Tibial nerve (tissue), 4 donors: ENCODE measurements at regions not wholly inside any gene's neighbourhood (a gene's known extent, or its start where the extent isn't known, plus 50 kb on each side); places are given as distances from the start of the nearest gene placed in this dataset.

Experiments used
- DNase-seq, 2 donors: peaks; one replicate each; pipeline ENCODE4 v3.0.0-alpha.2; 2019; ENCODE audit warnings: low spot score in 2 of 2
- H3K27ac ChIP-seq, 4 donors: fragments of 200-600 bp; sonication (generic) in 3 of 4; one replicate each; pipeline ENCODE4 v1.5.1; 2017 to 2019; ENCODE audit warnings: mild to moderate bottlenecking in 1 of 4
- H3K27me3 ChIP-seq, 2 donors: fragments of 200-600 bp; sonication (generic) in 1 of 2; one replicate each; pipeline versions ENCODE4 v1.5.1 to v1.6.0; 2017 to 2019
- H3K36me3 ChIP-seq, 3 donors: fragments of 200-600 bp; sonication (generic); one replicate each; pipeline ENCODE4 v1.5.1; 2018 to 2019
- H3K4me1 ChIP-seq, 4 donors: fragments of 200-600 bp; sonication (generic) in 3 of 4; one replicate each; pipeline ENCODE4 v1.5.1; 2017 to 2019
- H3K4me3 ChIP-seq, 4 donors: fragments of 200-600 bp; sonication (generic) in 3 of 4; one replicate each; pipeline ENCODE4 v1.5.1; 2017 to 2019; ENCODE audit warnings: mild to moderate bottlenecking in 1 of 4, moderate library complexity in 1 of 4
- H3K9me3 ChIP-seq, 4 donors: fragments of 200-600 bp; sonication (generic) in 3 of 4; one replicate each; pipeline ENCODE4 v1.5.1; 2017 to 2019
- CTCF ChIP-seq, 5 experiments: fragments of 200-600 bp in 3 of 5; fragments of 450-650 bp in 2 of 5; sonication (generic) in 3 of 5; IDR thresholded peaks; one replicate each; pipeline ENCODE4 v1.5.1; 2016 to 2019; ENCODE audit warnings: antibody characterized with exemption in 5 of 5, mild to moderate bottlenecking in 3 of 5, moderate library complexity in 2 of 5
- EP300 ChIP-seq, 2 donors: sonication (generic); formaldehyde crosslinking; IDR thresholded peaks; one replicate each; pipeline ENCODE4 v1.6.1; 2017; ENCODE audit warnings: antibody characterized with exemption in 2 of 2, mild to moderate bottlenecking in 1 of 2
- POLR2A ChIP-seq, 2 donors: fragments of 450-650 bp; IDR thresholded peaks; one replicate each; pipeline ENCODE4 v1.6.1; 2017; ENCODE audit warnings: antibody characterized with exemption in 2 of 2, mild to moderate bottlenecking in 2 of 2, moderate library complexity in 2 of 2
- WGBS, 2 donors: methylation state at CpG; one replicate each; pipeline ENCODE4 v1.1.5; 2018; 5-methylcytosine and 5-hydroxymethylcytosine counted together

- DNase-seq = no peak
- Histone ChIP-seq H3K27ac (no peak overlapping the region), H3K36me3 (no peaks in the 10 kb centered on the region), H3K4me3 (no peak overlapping the region), H3K9me3 (peaks cover 0 to 5% (median 0%) of the 10 kb centered on the region in 4 donors), H3K4me1 (no peaks in the 10 kb centered on the region), H3K27me3 (no peaks in the 10 kb centered on the region)
- no peak for TF ChIP-seq CTCF (IDR thresholded peaks at IDR 0.05)
- TF ChIP-seq POLR2A (IDR thresholded peaks at IDR 0.05) = no peak
- TF ChIP-seq EP300 (IDR thresholded peaks at IDR 0.05) = no peak
- 97% methylated on average over 5 of the region's 5 CpGs for WGBS, 2 donors
Observed at GRCh38 chr6:4637691-4638433, 138.3 kb upstream of the CDYL start.

GRCh38 chr6:4636881-4637224 lies 139.4 kb upstream of the CDYL start:
- H3K36me3 ChIP-seq = no peaks in the 10 kb centered on the region
- no peak overlapping the region for H3K27ac ChIP-seq
- no peaks in the 10 kb centered on the region for H3K27me3 ChIP-seq
- H3K4me1 ChIP-seq = no peaks in the 10 kb centered on the region
- TF ChIP-seq POLR2A (IDR thresholded peaks at IDR 0.05) = no peak
- no peak for TF ChIP-seq EP300 (IDR thresholded peaks at IDR 0.05)
- TF ChIP-seq CTCF (IDR thresholded peaks at IDR 0.05) = no peak
- H3K9me3 ChIP-seq = peaks cover 0 to 5% (median 0%) of the 10 kb centered on the region in 4 donors
- no peak overlapping the region for H3K4me3 ChIP-seq
- no peak for DNase-seq
- 59 to 95% methylated on average over 2 of the region's 2 CpGs for WGBS, 2 donors

GRCh38 chr6:4636191-4636880 lies 139.9 kb upstream of the CDYL start:
- Histone ChIP-seq H3K27me3 (no peaks in the 10 kb centered on the region), H3K9me3 (peaks cover 0 to 1% (median 0%) of the 10 kb centered on the region in 4 donors), H3K4me1 (no peaks in the 10 kb centered on the region), H3K27ac (no peak overlapping the region), H3K4me3 (no peak overlapping the region), H3K36me3 (no peaks in the 10 kb centered on the region)
- TF ChIP-seq CTCF (IDR thresholded peaks at IDR 0.05) (no peak), EP300 (IDR thresholded peaks at IDR 0.05) (no peak), POLR2A (IDR thresholded peaks at IDR 0.05) (no peak)
- 83 to 87% methylated on average over 14 of the region's 14 CpGs for WGBS, 2 donors
- no peak for DNase-seq

- H3K27ac ChIP-seq = no peak overlapping the region
- 74 to 76% methylated on average over 5 of the region's 5 CpGs for WGBS, 2 donors
Observed at GRCh38 chr6:4635666-4636065, 140.5 kb upstream of the CDYL start.

More at GRCh38 chr6:4635666-4636065, 140.5 kb upstream of the CDYL start:
- H3K36me3 ChIP-seq = no peaks in the 10 kb centered on the region
- no peaks in the 10 kb centered on the region for H3K4me1 ChIP-seq
- DNase-seq = no peak
- no peaks in the 10 kb centered on the region for H3K27me3 ChIP-seq
- peaks cover 0 to 4% (median 2%) of the 10 kb centered on the region in 4 donors for H3K9me3 ChIP-seq
- TF ChIP-seq EP300 (IDR thresholded peaks at IDR 0.05) (no peak), CTCF (IDR thresholded peaks at IDR 0.05) (no peak), POLR2A (IDR thresholded peaks at IDR 0.05) (no peak)
- no peak overlapping the region for H3K4me3 ChIP-seq
